ENCODE measurements at regions not wholly inside any gene's neighbourhood (a gene's known extent, or its start where the extent isn't known, plus 50 kb on each side); places are given as distances from the start of the nearest gene placed in this dataset.

DNA sequence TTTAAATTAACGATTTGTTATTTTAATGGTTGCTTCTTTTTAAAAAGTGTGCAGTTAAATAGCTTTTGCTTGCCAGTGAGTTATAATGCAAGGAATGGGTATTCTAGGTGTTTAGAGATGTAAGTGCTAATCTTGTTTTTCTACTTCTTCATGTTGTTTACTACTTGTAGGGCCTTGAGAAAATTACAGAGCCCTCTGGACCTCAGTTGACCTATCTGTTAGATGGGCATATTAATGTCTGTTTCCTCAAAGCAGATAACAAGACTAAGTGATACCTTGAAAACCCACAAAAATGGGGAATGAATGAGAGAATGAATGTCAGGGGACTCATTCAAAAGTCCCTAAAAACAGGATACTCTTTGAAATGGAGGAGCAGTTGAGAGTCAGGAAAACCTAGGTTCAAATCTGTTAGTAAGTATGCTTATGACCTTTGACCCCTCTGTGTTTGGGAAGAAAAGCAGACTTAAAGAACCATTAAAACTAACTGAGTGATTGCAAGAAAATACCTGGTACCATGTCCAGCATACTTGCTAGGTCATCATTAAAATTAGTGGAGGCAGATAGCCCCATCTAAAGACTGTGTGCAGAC lies 419.5 kb downstream of the EDEM1 start:
- no peak for TF ChIP-seq CTCF (CRISPR knock-in tag; IDR thresholded peaks at IDR 0.05)
- TF ChIP-seq ZSCAN12 (CRISPR knock-in tag; IDR thresholded peaks at IDR 0.05): no peak
- no peak for TF ChIP-seq ZNF678 (CRISPR knock-in tag; IDR thresholded peaks at IDR 0.05)
- TF ChIP-seq IRF2 (CRISPR knock-in tag; IDR thresholded peaks at IDR 0.05): no peak
- TF ChIP-seq NPAS2 (CRISPR knock-in tag; IDR thresholded peaks at IDR 0.05; ENCODE audit: borderline replicate concordance): no peak
- TF ChIP-seq GATAD2A (CRISPR knock-in tag; IDR thresholded peaks at IDR 0.05): no peak
- no peak for TF ChIP-seq POLR2A (IDR thresholded peaks at IDR 0.05; ENCODE audit: insufficient read depth in 1 of 2, low read depth in 2 of 2, low read length in 2 of 2)
- TF ChIP-seq ZNF3 (CRISPR knock-in tag; IDR thresholded peaks at IDR 0.05): no peak
- TF ChIP-seq SKI (IDR thresholded peaks at IDR 0.05; ENCODE audit: partially characterized antibody): no peak
- TF ChIP-seq THYN1 (CRISPR knock-in tag; IDR thresholded peaks at IDR 0.05; ENCODE audit: borderline replicate concordance, low read depth): no peak
